ENCODE measurements at regions not wholly inside any gene's neighbourhood (a gene's known extent, or its start where the extent isn't known, plus 50 kb on each side); places are given as distances from the start of the nearest gene placed in this dataset.
"Not testable (repeated sequence)": the region's sequence is repeated elsewhere in the genome, so short reads cannot be mapped to it uniquely, and the experiment has no call there.

DNA sequence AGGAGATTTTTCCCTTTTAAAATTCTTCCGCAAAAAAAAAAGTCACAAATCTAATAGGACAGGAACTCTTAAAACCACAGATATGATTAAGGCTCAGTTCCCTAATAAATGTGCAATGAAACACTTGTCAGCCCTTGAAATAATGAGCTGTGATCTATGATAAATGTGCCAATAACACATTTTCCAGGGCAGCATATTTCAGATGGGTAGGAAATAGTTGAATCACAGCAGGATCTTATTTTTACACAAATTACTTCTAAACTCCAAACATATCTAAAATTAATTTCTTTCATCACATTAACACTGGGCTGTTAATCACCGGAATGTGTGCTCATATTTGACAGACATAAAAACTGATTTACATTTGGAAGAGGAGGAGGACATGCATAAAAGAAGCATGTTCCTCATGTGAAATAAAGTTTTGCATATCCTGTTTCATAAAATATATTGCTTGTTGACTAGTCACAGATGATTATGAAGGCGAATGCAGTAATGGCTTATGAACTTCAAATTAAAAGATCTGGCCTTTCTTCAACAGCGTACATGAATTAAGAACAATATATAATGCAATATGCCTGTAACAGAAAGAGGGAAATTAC lies 281.4 kb downstream of the PAX3 start:
- CTCF ChIA-PET: no interaction called here
- Mint-ChIP-seq H3K36me3 (ENCODE audit: low read depth) (no peaks in the 10 kb centered on the region), H3K9me3 (no peaks in the 10 kb centered on the region), H3K27me3 (no peaks in the 10 kb centered on the region), H3K27ac (no peak overlapping the region), H3K4me3 (no peak overlapping the region), H3K4me1 (no peaks in the 10 kb centered on the region)
- no peak for DNase-seq
- POLR2A ChIA-PET: no interaction called here

GRCh38 chr2:222013889-222014288 lies 284.9 kb downstream of the PAX3 start:
- Mint-ChIP-seq H3K27me3 (peaks cover 4% of the 10 kb centered on the region), H3K36me3 (ENCODE audit: low read depth) (no peaks in the 10 kb centered on the region), H3K4me3 (no peak overlapping the region), H3K4me1 (no peaks in the 10 kb centered on the region), H3K27ac (no peak overlapping the region), H3K9me3 (no peaks in the 10 kb centered on the region)
- POLR2A ChIA-PET: no interaction called here
- CTCF ChIA-PET: no interaction called here
- DNase-seq: no peak

- Mint-ChIP-seq H3K36me3 (ENCODE audit: low read depth) (no peaks in the 10 kb centered on the region), H3K4me1 (no peaks in the 10 kb centered on the region), H3K9me3 (no peaks in the 10 kb centered on the region), H3K27me3 (no peaks in the 10 kb centered on the region), H3K4me3 (no peak overlapping the region), H3K27ac (no peak overlapping the region)
- POLR2A ChIA-PET: no interaction called here
- no peak for DNase-seq
- CTCF ChIA-PET: interaction anchor here (0.5 kb wide), 1 partner anchor 1110 kb away, joined by 4 read pairs; no protein-coding TSS in a partner anchor
Measured at GRCh38 chr2:222000326-222000725, 298.5 kb downstream of the PAX3 start.

- Mint-ChIP-seq H3K27me3 (no peaks in the 10 kb centered on the region), H3K27ac (no peak overlapping the region), H3K9me3 (no peaks in the 10 kb centered on the region), H3K4me1 (no peaks in the 10 kb centered on the region), H3K4me3 (no peak overlapping the region), H3K36me3 (ENCODE audit: low read depth) (no peaks in the 10 kb centered on the region)
- no peak for DNase-seq
- POLR2A ChIA-PET: no interaction called here
- CTCF ChIA-PET: interaction anchor here (0.5 kb wide), 1 partner anchor 1110 kb away, joined by 4 read pairs; no protein-coding TSS in a partner anchor
Measured at GRCh38 chr2:221999717-222000116, 299.1 kb downstream of the PAX3 start.

DNA sequence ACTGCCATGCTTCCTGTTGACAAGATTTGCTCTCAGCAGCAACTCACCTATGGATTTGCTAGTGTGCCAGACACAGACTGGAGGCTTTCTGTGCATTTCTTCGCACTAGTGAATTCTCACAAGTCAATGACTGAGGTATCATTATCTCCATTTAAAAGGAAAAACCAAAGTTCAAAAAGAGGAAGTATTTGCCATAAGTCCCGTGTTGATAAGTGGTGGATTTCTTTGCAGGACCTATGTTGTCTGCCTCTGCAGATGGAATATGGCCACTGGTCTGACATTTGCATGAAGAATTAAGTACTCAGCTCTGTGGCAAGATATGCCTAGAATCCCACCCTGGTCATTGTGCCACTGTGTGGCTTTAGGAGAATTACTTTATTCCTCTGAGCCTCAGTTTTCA lies 299.6 kb downstream of the PAX3 start:
- H3K4me1 Mint-ChIP-seq: no peaks in the 10 kb centered on the region
- H3K27ac Mint-ChIP-seq: no peak overlapping the region
- ChIA-PET CTCF (no interaction called here), POLR2A (no interaction called here)
- no peak for DNase-seq
- no peaks in the 10 kb centered on the region for H3K9me3 Mint-ChIP-seq
- H3K36me3 Mint-ChIP-seq (ENCODE audit: low read depth): no peaks in the 10 kb centered on the region
- no peaks in the 10 kb centered on the region for H3K27me3 Mint-ChIP-seq
- H3K4me3 Mint-ChIP-seq: no peak overlapping the region

DNA sequence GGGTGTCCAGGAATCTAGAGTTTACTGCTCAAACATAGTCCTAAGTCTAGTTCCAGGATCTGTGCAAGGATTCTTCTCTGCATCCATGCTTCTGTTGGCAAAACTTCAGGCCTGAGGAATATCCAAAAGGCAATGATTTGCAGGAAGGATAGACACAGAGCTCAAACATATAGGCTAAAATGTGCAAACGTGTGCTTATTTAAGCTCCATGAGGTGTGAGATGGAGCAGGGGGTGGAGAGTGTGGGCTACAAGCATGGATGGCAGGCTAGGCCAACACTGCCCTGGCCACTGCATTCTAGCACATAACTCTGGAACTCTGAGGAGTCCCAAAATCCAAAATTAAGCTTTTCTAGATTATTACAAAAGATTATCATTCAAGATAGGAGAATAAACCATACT lies 301.1 kb downstream of the PAX3 start:
- Mint-ChIP-seq H3K27ac (no peak overlapping the region), H3K27me3 (no peaks in the 10 kb centered on the region), H3K4me3 (no peak overlapping the region), H3K36me3 (ENCODE audit: low read depth) (no peaks in the 10 kb centered on the region), H3K9me3 (no peaks in the 10 kb centered on the region), H3K4me1 (no peaks in the 10 kb centered on the region)
- ChIA-PET CTCF (no interaction called here), POLR2A (no interaction called here)
- DNase-seq: no peak

- Mint-ChIP-seq H3K27me3 (no peaks in the 10 kb centered on the region), H3K36me3 (ENCODE audit: low read depth) (no peaks in the 10 kb centered on the region), H3K27ac (no peak overlapping the region), H3K4me1 (no peaks in the 10 kb centered on the region), H3K4me3 (no peak overlapping the region), H3K9me3 (no peaks in the 10 kb centered on the region)
- DNase-seq: no peak
- ChIA-PET POLR2A (no interaction called here), CTCF (no interaction called here)
Measured at GRCh38 chr2:221997100-221997499, 301.7 kb downstream of the PAX3 start.

DNA sequence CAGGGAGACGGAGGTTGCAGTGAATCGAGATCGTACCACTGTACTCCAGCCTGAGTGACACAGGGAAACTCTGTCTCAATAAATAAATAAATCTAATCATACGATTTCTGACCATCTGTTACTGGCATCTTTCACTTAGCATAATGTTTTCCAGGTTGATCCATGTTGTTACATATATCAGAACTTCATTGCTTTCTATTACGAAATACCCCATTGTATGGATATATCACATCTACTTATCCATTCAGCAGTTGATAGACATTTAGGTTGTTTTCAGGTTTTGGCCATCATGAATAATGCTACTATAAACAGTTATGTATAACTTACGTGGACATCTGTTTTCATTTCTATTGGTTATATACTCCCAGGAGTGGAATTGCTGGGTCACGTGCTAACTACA lies 303.9 kb downstream of the PAX3 start:
- Mint-ChIP-seq H3K4me3 (no peak overlapping the region), H3K27ac (no peak overlapping the region), H3K4me1 (no peaks in the 10 kb centered on the region), H3K9me3 (no peaks in the 10 kb centered on the region), H3K36me3 (ENCODE audit: low read depth) (no peaks in the 10 kb centered on the region), H3K27me3 (no peaks in the 10 kb centered on the region)
- no peak for DNase-seq
- CTCF ChIA-PET: no interaction called here
- POLR2A ChIA-PET: no interaction called here

- POLR2A ChIA-PET; H3K27me3 Mint-ChIP-seq; H3K9me3 Mint-ChIP-seq; H3K4me3 Mint-ChIP-seq; DNase-seq; H3K4me1 Mint-ChIP-seq; H3K36me3 Mint-ChIP-seq (ENCODE audit: low read depth); CTCF ChIA-PET; H3K27ac Mint-ChIP-seq: not testable (repeated sequence)
Measured at GRCh38 chr2:221984376-221984775, 314.4 kb downstream of the PAX3 start.

DNA sequence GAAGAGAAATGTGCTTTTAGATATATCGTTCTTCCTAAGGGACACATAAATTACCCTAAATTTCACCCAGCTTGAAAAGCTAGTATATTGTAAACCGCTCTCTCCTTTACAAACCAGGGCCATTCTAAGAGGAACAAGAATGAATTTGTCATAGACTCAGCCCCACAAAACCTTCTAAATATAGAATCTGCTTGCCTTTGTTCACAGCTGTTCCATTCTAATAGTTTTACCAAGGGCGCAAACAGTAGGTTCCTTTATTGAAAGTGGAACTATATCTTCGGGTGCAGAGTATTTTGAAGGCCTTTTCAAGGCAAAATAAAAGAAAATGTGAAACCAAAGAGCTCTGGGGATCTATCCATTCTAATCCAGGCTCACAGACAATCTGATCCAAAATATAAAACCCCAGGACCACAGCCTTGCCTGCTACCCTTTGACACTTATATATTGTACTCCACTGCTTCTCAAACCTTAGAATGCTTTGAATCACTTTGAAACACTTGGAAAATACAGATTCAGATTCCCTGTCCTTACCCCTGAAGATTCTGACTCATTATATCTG lies 316.8 kb downstream of the PAX3 start:
- Mint-ChIP-seq H3K36me3 (ENCODE audit: low read depth) (no peaks in the 10 kb centered on the region), H3K9me3 (peaks cover 3% of the 10 kb centered on the region), H3K27ac (no peak overlapping the region), H3K27me3 (no peaks in the 10 kb centered on the region), H3K4me3 (no peak overlapping the region), H3K4me1 (no peaks in the 10 kb centered on the region)
- DNase-seq: no peak
- POLR2A ChIA-PET: no interaction called here
- CTCF ChIA-PET: no interaction called here

DNA sequence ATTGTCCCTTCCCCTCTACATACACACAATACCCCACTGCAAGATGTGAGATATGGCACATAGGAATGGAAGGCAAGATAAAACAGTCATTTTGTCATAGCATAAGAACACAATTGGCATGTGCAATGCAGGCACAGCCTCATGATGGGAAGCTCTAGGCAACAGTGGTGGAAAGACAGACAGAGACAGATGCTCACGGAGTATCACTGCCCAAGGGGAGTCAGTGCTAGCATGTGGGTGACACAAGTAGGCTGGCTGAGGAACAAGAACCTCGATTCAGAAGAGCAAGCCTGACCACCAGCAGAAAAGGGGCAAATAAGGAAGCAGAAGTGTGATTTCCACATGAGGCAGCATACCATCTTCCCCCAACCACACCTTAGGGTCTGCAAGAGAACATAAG lies 323.6 kb downstream of the PAX3 start:
- ChIA-PET CTCF (no interaction called here), POLR2A (no interaction called here)
- DNase-seq: no peak
- Mint-ChIP-seq H3K27me3 (peaks cover 2% of the 10 kb centered on the region), H3K9me3 (no peaks in the 10 kb centered on the region), H3K4me3 (no peak overlapping the region), H3K4me1 (no peaks in the 10 kb centered on the region), H3K36me3 (ENCODE audit: low read depth) (no peaks in the 10 kb centered on the region), H3K27ac (no peak overlapping the region)

- no peaks in the 10 kb centered on the region for H3K36me3 Mint-ChIP-seq (ENCODE audit: low read depth)
- H3K9me3 Mint-ChIP-seq: no peaks in the 10 kb centered on the region
- H3K4me1 Mint-ChIP-seq: no peaks in the 10 kb centered on the region
- DNase-seq: no peak
- H3K27ac Mint-ChIP-seq: no peak overlapping the region
- H3K4me3 Mint-ChIP-seq: no peak overlapping the region
- ChIA-PET CTCF (no interaction called here), POLR2A (no interaction called here)
- H3K27me3 Mint-ChIP-seq: peaks cover 2% of the 10 kb centered on the region
Measured at GRCh38 chr2:221973902-221974301, 324.9 kb downstream of the PAX3 start.

DNA sequence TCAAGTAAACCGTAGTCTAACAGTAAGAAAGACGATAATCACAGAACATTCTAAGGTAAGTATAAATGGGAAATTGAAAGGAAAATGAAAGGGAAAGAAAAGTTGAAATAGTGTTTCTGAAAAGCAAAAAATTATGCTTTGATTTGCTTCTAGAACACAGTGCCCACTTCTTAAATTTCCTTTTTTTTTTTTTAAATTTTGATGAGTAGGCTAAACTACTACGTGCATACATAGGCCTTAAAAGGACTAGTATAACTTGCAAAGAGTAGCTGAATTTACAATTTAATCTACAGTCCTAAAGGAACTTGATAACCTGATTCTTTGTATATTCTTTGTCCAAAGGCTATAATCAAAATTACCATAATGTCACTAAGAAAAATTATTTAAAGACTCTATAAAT lies 325.3 kb downstream of the PAX3 start:
- ChIA-PET CTCF (no interaction called here), POLR2A (no interaction called here)
- Mint-ChIP-seq H3K36me3 (ENCODE audit: low read depth) (no peaks in the 10 kb centered on the region), H3K4me1 (no peaks in the 10 kb centered on the region), H3K4me3 (no peak overlapping the region), H3K27me3 (peaks cover 2% of the 10 kb centered on the region), H3K27ac (no peak overlapping the region), H3K9me3 (no peaks in the 10 kb centered on the region)
- no peak for DNase-seq

- Mint-ChIP-seq H3K9me3 (no peaks in the 10 kb centered on the region), H3K27ac (no peak overlapping the region), H3K27me3 (peaks cover 2% of the 10 kb centered on the region), H3K4me1 (no peaks in the 10 kb centered on the region), H3K36me3 (ENCODE audit: low read depth) (no peaks in the 10 kb centered on the region), H3K4me3 (no peak overlapping the region)
- no peak for DNase-seq
- ChIA-PET CTCF (no interaction called here), POLR2A (no interaction called here)
Measured at GRCh38 chr2:221972813-221973478, 325.9 kb downstream of the PAX3 start.

Data from activated CD4-positive, alpha-beta T cell treated with anti-CD3 and anti-CD28 coated beads, Interleukin-2, amount 10 ng/mL, durations not matched to agents 7 days and 5 days (primary cell).